K562 (cell line): ENCODE measurements at regions not wholly inside any gene's neighbourhood (a gene's known extent, or its start where the extent isn't known, plus 50 kb on each side); places are given as distances from the start of the nearest gene placed in this dataset.

Experiments
- ATAC-seq: fragments of 200-7000 bp; cut with Tn5 transposase; 3 replicates; pipeline ENCODE4 v1.9.1; 2020; ENCODE audit warnings: moderate library complexity
- BruUV-seq: library from RNA; stranded (reverse); fragments of 400-500 nt; replicated peaks from 2 replicates; lab custom pipeline; 2021; lab: Mats Ljungman, UMichigan
- CTCF ChIA-PET: fragments of 300-600 bp; formaldehyde crosslinking; extraction: SDS; loops from one replicate; lab custom pipeline; 2021; ENCODE audit warnings: low intra/inter-chr PET ratio; lab: Yijun Ruan, JAX
- POLR2A ChIA-PET: fragments of 300-600, 350-650 bp; sonication (Branson Sonifier 250); formaldehyde crosslinking; extraction: SDS; loops from one replicate; lab custom pipeline; 2021; ENCODE audit warnings: antibody characterized with exemption, inconsistent platforms; lab: Yijun Ruan, JAX
- DNase-seq, 4 experiments: peaks; one replicate each; pipeline versions ENCODE4 v3.0.0 to v3.0.0-alpha.2; 2011 to 2018; ENCODE audit warnings: low spot score in 3 of 4, mixed read lengths in 3 of 4; ENCODE audit errors: extremely low read depth in 1 of 4
- FAIRE-seq: peaks from 2 replicates; lab custom pipeline; 2011; peaks lifted over from hg19 to GRCh38; lab: Jason Lieb, UNC
- H2AFZ ChIP-seq: 2 replicates; pipeline ENCODE4 v1.6.0; 2011; ENCODE audit warnings: low read depth, low read length, control low read depth, inconsistent platforms
- H3K27ac ChIP-seq: fragments of 200-600 bp; 3 replicates; pipeline ENCODE4 v1.8.0; 2011; ENCODE audit warnings: low read depth, mild to moderate bottlenecking, control low read depth, inconsistent platforms, low read length, moderate library complexity, mixed read lengths; ENCODE audit errors: extremely low read depth
- H3K27me3 ChIP-seq, 2 experiments: fragments of 300-600 bp in 1 of 2; 2 replicates in 1 of 2; 3 replicates in 1 of 2; pipeline versions ENCODE4 v1.6.0 to v1.8.0; 2011; ENCODE audit warnings: inconsistent platforms in 2 of 2, low read length in 2 of 2, mild to moderate bottlenecking in 1 of 2, mixed read lengths in 1 of 2, moderate library complexity in 1 of 2; ENCODE audit not compliant: control insufficient read depth in 2 of 2, insufficient read depth in 2 of 2
- H3K36me3 ChIP-seq: fragments of 300-600 bp; 3 replicates; pipeline ENCODE4 v1.8.0; 2011; ENCODE audit warnings: mild to moderate bottlenecking, low read length, inconsistent platforms; ENCODE audit not compliant: control insufficient read depth, insufficient read depth
- H3K4me1 ChIP-seq, 2 experiments: fragments of 200-600 bp in 1 of 2; replicated peaks in 1 of 2; 2 replicates in 1 of 2; 3 replicates in 1 of 2; pipeline versions ENCODE4 v1.5.1 to v1.8.0; 2011; ENCODE audit warnings: inconsistent platforms in 2 of 2, low read length in 2 of 2, mild to moderate bottlenecking in 1 of 2, mixed read lengths in 1 of 2, moderate library complexity in 1 of 2; ENCODE audit not compliant: control insufficient read depth in 2 of 2, insufficient read depth in 2 of 2
- H3K4me2 ChIP-seq: 2 replicates; pipeline ENCODE4 v1.6.1; 2011; ENCODE audit warnings: low read length, control low read depth, inconsistent platforms, mixed read lengths; ENCODE audit not compliant: insufficient read depth
- H3K4me3 ChIP-seq: fragments of 200-600 bp; sonication (generic), shearing (Covaris generic); 2 replicates; pipeline ENCODE4 v1.5.1; 2016; ENCODE audit warnings: control low read depth, inconsistent platforms
- H3K79me2 ChIP-seq: fragments of 200-600 bp; 3 replicates; pipeline ENCODE4 v1.8.0; 2011; ENCODE audit warnings: low read length, inconsistent platforms; ENCODE audit not compliant: control insufficient read depth, insufficient read depth
- H3K9ac ChIP-seq, 2 experiments: 2 replicates each; pipeline versions ENCODE4 v1.6.0 to v1.6.1; 2011; ENCODE audit warnings: low read depth in 2 of 2, low read length in 2 of 2, control low read depth in 1 of 2, inconsistent platforms in 1 of 2, mild to moderate bottlenecking in 1 of 2, mixed read lengths in 1 of 2; ENCODE audit not compliant: insufficient read depth in 1 of 2
- H3K9me1 ChIP-seq: one replicate; pipeline ENCODE4 v1.6.0; 2011; ENCODE audit warnings: inconsistent platforms, mild to moderate bottlenecking, low read length, moderate library complexity; ENCODE audit not compliant: control insufficient read depth, insufficient read depth
- H3K9me3 ChIP-seq: replicated peaks from 2 replicates; pipeline ENCODE4 v1.5.1; 2011; ENCODE audit warnings: low read depth, low read length, inconsistent platforms; ENCODE audit not compliant: control insufficient read depth, insufficient read depth
- H4K20me1 ChIP-seq: replicated peaks from 2 replicates; pipeline ENCODE4 v1.6.1; 2011; ENCODE audit warnings: low read length, inconsistent platforms, mixed read lengths; ENCODE audit not compliant: control insufficient read depth, insufficient read depth
- ARID2 ChIP-seq: fragments of 450-650 bp; IDR thresholded peaks from 2 replicates; pipeline ENCODE4 v1.6.1; 2017; ENCODE audit warnings: antibody characterized with exemption, mild to moderate bottlenecking
- C11orf30 ChIP-seq: fragments of 450-650 bp; IDR thresholded peaks from 2 replicates; pipeline ENCODE4 v1.6.1; 2016; ENCODE audit warnings: low read depth, mild to moderate bottlenecking
- FOXJ2 ChIP-seq: fragments of 200-800 bp; sonication (Bioruptor generic); IDR thresholded peaks from 2 replicates; pipeline ENCODE4 v1.6.1; 2016; ENCODE audit warnings: missing genetic modification characterization, missing compliant biosample characterization
- GTF2A2 ChIP-seq: IDR thresholded peaks from 2 replicates; pipeline ENCODE4 v1.6.1; 2016; ENCODE audit warnings: mild to moderate bottlenecking, missing genetic modification characterization, missing compliant biosample characterization
- NFIC ChIP-seq: fragments of 450-650 bp; IDR thresholded peaks from 2 replicates; pipeline ENCODE4 v1.6.1; 2017; ENCODE audit warnings: mild to moderate bottlenecking, inconsistent platforms
- ZBTB34 ChIP-seq: fragments of 250-450 bp; sonication (Bioruptor Pico); IDR thresholded peaks from 2 replicates; pipeline ENCODE4 v1.8.0; 2021; ENCODE audit warnings: mild to moderate bottlenecking, moderate library complexity
- ZNF184 ChIP-seq: sonication (generic); formaldehyde crosslinking; IDR thresholded peaks from 2 replicates; pipeline ENCODE4 v1.5.0; 2020; ENCODE audit warnings: missing genetic modification reagents
- ZNF445 ChIP-seq: fragments of 250-450 bp; sonication (Bioruptor Pico); IDR thresholded peaks from 2 replicates; pipeline ENCODE4 v1.4.0; 2020; ENCODE audit warnings: low read depth, mild to moderate bottlenecking, moderate library complexity
- ZNF561 ChIP-seq: fragments of 450-650 bp; formaldehyde crosslinking; conservative IDR thresholded peaks from 2 replicates; pipeline ENCODE4 v1.4.0; 2020; ENCODE audit warnings: mild to moderate bottlenecking, moderate library complexity
- ZNF583 ChIP-seq: fragments of 250-450 bp; sonication (Bioruptor Pico); IDR thresholded peaks from 2 replicates; pipeline ENCODE4 v1.4.0; 2020
- WGBS: fragments of 100-300 bp; shearing (Covaris generic); methylation state at CpG from one replicate; pipeline ENCODE4 v1.1.6; 2016; ENCODE audit warnings: low coverage, mixed read lengths; ENCODE audit not compliant: insufficient coverage; ENCODE audit errors: missing lambda C conversion rate; 5-methylcytosine and 5-hydroxymethylcytosine counted together
- in situ Hi-C: fragments of 300-500 bp; cut with MboI; formaldehyde crosslinking; loops from 4 replicates; pipeline ENCODE4 v1.15.0; 2018; ENCODE audit warnings: inconsistent platforms, mixed read lengths
- intact Hi-C: fragments of 100-400 bp; cut with micrococcal nuclease; formaldehyde crosslinking; loops from 2 replicates; pipeline ENCODE4 v1.14.2; 2022

DNA sequence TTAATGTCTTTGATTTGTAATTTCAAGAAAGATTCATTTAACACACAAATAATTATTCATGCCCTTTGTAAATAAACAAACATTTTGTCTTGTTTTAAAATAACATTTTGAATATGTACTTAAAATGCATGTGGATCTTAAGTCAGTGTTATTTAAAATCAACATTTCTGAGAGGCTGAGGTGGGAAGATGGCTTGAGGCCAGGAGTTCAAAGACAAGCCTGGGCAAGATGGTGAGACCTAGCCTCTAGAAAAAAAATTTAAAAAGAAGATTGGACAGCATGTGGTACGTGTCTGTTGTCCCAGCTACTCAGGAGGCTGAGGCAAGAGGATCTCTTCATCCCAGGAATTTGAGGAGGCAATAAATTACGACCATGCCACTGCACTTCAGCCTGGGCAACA is 1268.2 kb downstream of the SLITRK1 start:
- Histone ChIP-seq H3K4me2 (no peak overlapping the region), H3K9me1 (no peaks in the 10 kb centered on the region), H3K79me2 (no peaks in the 10 kb centered on the region), H3K4me3 (no peak overlapping the region), H3K4me1 (no peaks in the 10 kb centered on the region), H2AFZ (no peak overlapping the region), H3K9ac (no peak overlapping the region), H3K9me3 (no peaks in the 10 kb centered on the region), H4K20me1 (no peaks in the 10 kb centered on the region), H3K27me3 (no peaks in the 10 kb centered on the region), H3K36me3 (no peaks in the 10 kb centered on the region), H3K27ac (no peak overlapping the region)
- intact Hi-C loops (no loop called here), in situ Hi-C loops (no loop called here)
- WGBS = 6% methylated on average over 2 of the region's 2 CpGs
- no peak for TF ChIP-seq GTF2A2
- TF ChIP-seq FOXJ2 (tag) = no peak
- no peak for TF ChIP-seq ZNF445
- no peak for TF ChIP-seq ZBTB34 (CRISPR knock-in tag)
- TF ChIP-seq NFIC = no peak
- TF ChIP-seq ZNF583 (CRISPR knock-in tag) = no peak
- no peak for TF ChIP-seq ARID2
- TF ChIP-seq C11orf30 = no peak
- no peak for TF ChIP-seq ZNF184 (CRISPR knock-in tag)
- no peak for TF ChIP-seq ZNF561 (CRISPR knock-in tag)
- BruUV-seq = no TSS peak
- ChIA-PET POLR2A (no interaction called here), CTCF (no interaction called here)
- no peak for ATAC-seq
- no peak for FAIRE-seq
- DNase-seq = no peak
